WTC11 (cell line): ENCODE measurements at regions not wholly inside any gene's neighbourhood (a gene's known extent, or its start where the extent isn't known, plus 50 kb on each side); places are given as distances from the start of the nearest gene placed in this dataset.

ENCODE experiments used
- ATAC-seq: fragments of 200-7000 bp; cut with Tn5 transposase; 2 replicates; pipeline ENCODE4 v1.10.0; 2021; ENCODE audit warnings: mild to moderate bottlenecking, moderate library complexity
- CTCF ChIA-PET: fragments of 300-600 bp; sonication (Branson Sonifier 250); formaldehyde crosslinking; loops from one replicate; lab custom pipeline; 2021; ENCODE audit warnings: antibody characterized with exemption; lab: Charles Lee
- POLR2A ChIA-PET: fragments of 350-600 bp; sonication (Branson Sonifier 250); formaldehyde crosslinking; loops from one replicate; lab custom pipeline; 2021; ENCODE audit warnings: antibody characterized with exemption; lab: Charles Lee
- DNase-seq: peaks from one replicate; pipeline ENCODE4 v3.0.0; 2021; ENCODE audit warnings: low spot score
- H3K27ac Mint-ChIP-seq: 2 replicates; pipeline ENCODE4 v1.8.0; 2021; ENCODE audit warnings: mixed read lengths
- H3K27me3 Mint-ChIP-seq: 2 replicates; pipeline ENCODE4 v1.8.0; 2021; ENCODE audit warnings: low read depth, mild to moderate bottlenecking, moderate library complexity, mixed read lengths
- H3K36me3 Mint-ChIP-seq: 2 replicates; pipeline ENCODE4 v1.8.0; 2021; ENCODE audit warnings: mixed read lengths
- H3K4me1 Mint-ChIP-seq: 2 replicates; pipeline ENCODE4 v1.8.0; 2022; ENCODE audit warnings: mixed read lengths
- H3K4me3 Mint-ChIP-seq: 2 replicates; pipeline ENCODE4 v1.8.0; 2021; ENCODE audit warnings: mild to moderate bottlenecking, moderate library complexity, mixed read lengths
- H3K9me3 Mint-ChIP-seq: 2 replicates; pipeline ENCODE4 v1.8.0; 2021; ENCODE audit warnings: mixed read lengths
- ATF1 ChIP-seq: sonication (generic); formaldehyde crosslinking; IDR thresholded peaks from 2 replicates; pipeline ENCODE4 v1.8.1; 2023; ENCODE audit warnings: mild to moderate bottlenecking, moderate library complexity, missing genetic modification reagents
- ATF2 ChIP-seq: sonication (generic); formaldehyde crosslinking; IDR thresholded peaks from 2 replicates; pipeline ENCODE4 v1.8.1; 2022; ENCODE audit warnings: low read depth, missing genetic modification reagents, borderline replicate concordance
- CREB1 ChIP-seq: sonication (generic); formaldehyde crosslinking; IDR thresholded peaks from 2 replicates; pipeline ENCODE4 v1.8.0; 2023; ENCODE audit warnings: mild to moderate bottlenecking, missing genetic modification reagents
- CREM ChIP-seq: sonication (generic); formaldehyde crosslinking; IDR thresholded peaks from 2 replicates; pipeline ENCODE4 v1.8.1; 2022; ENCODE audit warnings: mild to moderate bottlenecking, missing genetic modification reagents, moderate library complexity
- CTCF ChIP-seq: fragments of 200-600 bp; IDR thresholded peaks from 2 replicates; pipeline ENCODE4 v1.8.0; 2022; ENCODE audit warnings: antibody characterized with exemption
- E2F1 ChIP-seq: sonication (generic); formaldehyde crosslinking; IDR thresholded peaks from 2 replicates; pipeline ENCODE4 v1.8.0; 2022; ENCODE audit warnings: mild to moderate bottlenecking, missing genetic modification reagents
- E2F4 ChIP-seq: sonication (generic); formaldehyde crosslinking; IDR thresholded peaks from 2 replicates; pipeline ENCODE4 v1.8.1; 2022; ENCODE audit warnings: low read depth, mild to moderate bottlenecking, moderate library complexity, missing genetic modification reagents, borderline replicate concordance
- ELF4 ChIP-seq: sonication (generic); formaldehyde crosslinking; IDR thresholded peaks from 2 replicates; pipeline ENCODE4 v1.8.1; 2022; ENCODE audit warnings: low read depth, mild to moderate bottlenecking, moderate library complexity, missing genetic modification reagents
- ETV6 ChIP-seq: sonication (generic); formaldehyde crosslinking; IDR thresholded peaks from 2 replicates; pipeline ENCODE4 v1.8.1; 2022; ENCODE audit warnings: mild to moderate bottlenecking, missing genetic modification reagents
- FOXP1 ChIP-seq: sonication (generic); formaldehyde crosslinking; IDR thresholded peaks from 2 replicates; pipeline ENCODE4 v1.8.0; 2022; ENCODE audit warnings: missing genetic modification reagents, mild to moderate bottlenecking, moderate library complexity, borderline replicate concordance
- FOXP4 ChIP-seq: sonication (generic); formaldehyde crosslinking; IDR thresholded peaks from 2 replicates; pipeline ENCODE4 v1.8.0; 2022; ENCODE audit warnings: mild to moderate bottlenecking, missing genetic modification reagents
- KAT7 ChIP-seq: sonication (generic); formaldehyde crosslinking; IDR thresholded peaks from 2 replicates; pipeline ENCODE4 v1.8.1; 2023; ENCODE audit warnings: missing genetic modification reagents, mild to moderate bottlenecking, borderline replicate concordance
- MYBL2 ChIP-seq: sonication (generic); formaldehyde crosslinking; IDR thresholded peaks from 2 replicates; pipeline ENCODE4 v1.8.1; 2023; ENCODE audit warnings: mild to moderate bottlenecking, moderate library complexity, missing genetic modification reagents
- NFYB ChIP-seq: sonication (generic); formaldehyde crosslinking; conservative IDR thresholded peaks from 2 replicates; pipeline ENCODE4 v1.8.0; 2022; ENCODE audit warnings: low read depth, missing genetic modification reagents
- NR1H2 ChIP-seq: sonication (generic); formaldehyde crosslinking; IDR thresholded peaks from 2 replicates; pipeline ENCODE4 v1.9.0; 2021; ENCODE audit warnings: mild to moderate bottlenecking, moderate library complexity, missing genetic modification reagents
- PRRX2 ChIP-seq: fragments of 250-450 bp; sonication (Bioruptor Pico); IDR thresholded peaks from 2 replicates; pipeline ENCODE4 v1.8.0; 2021; ENCODE audit warnings: mild to moderate bottlenecking
- TEAD4 ChIP-seq: sonication (generic); formaldehyde crosslinking; IDR thresholded peaks from 2 replicates; pipeline ENCODE4 v1.8.0; 2022; ENCODE audit warnings: mild to moderate bottlenecking, missing genetic modification reagents
- ZMAT4 ChIP-seq: fragments of 250-450 bp; sonication (Bioruptor Pico); IDR thresholded peaks from 2 replicates; pipeline ENCODE4 v1.9.0; 2021; ENCODE audit warnings: mild to moderate bottlenecking
- ZNF121 ChIP-seq: sonication (generic); formaldehyde crosslinking; IDR thresholded peaks from 2 replicates; pipeline ENCODE4 v1.8.0; 2023; ENCODE audit warnings: missing genetic modification reagents
- ZNF263 ChIP-seq: sonication (generic); formaldehyde crosslinking; IDR thresholded peaks from 2 replicates; pipeline ENCODE4 v1.8.1; 2022; ENCODE audit warnings: low read depth, mild to moderate bottlenecking, moderate library complexity, missing genetic modification reagents
- ZNF423 ChIP-seq: fragments of 250-450 bp; sonication (Bioruptor Pico); IDR thresholded peaks from 2 replicates; pipeline ENCODE4 v2.1.2; 2022; ENCODE audit warnings: mild to moderate bottlenecking, moderate library complexity

- Mint-ChIP-seq H3K9me3 (no peaks in the 10 kb centered on the region), H3K27ac (no peak overlapping the region), H3K4me3 (no peak overlapping the region), H3K36me3 (no peaks in the 10 kb centered on the region), H3K4me1 (0 out of 2 replicates have a peak, but pooled peaks cover 3% of the 10 kb centered on the region), H3K27me3 (no peaks in the 10 kb centered on the region)
- ChIA-PET POLR2A (no interaction called here), CTCF (no interaction called here)
- no peak for DNase-seq
- TF ChIP-seq CREM (CRISPR knock-in tag), result no peak
- TF ChIP-seq FOXP1, result no peak
- no peak for TF ChIP-seq MYBL2 (CRISPR knock-in tag)
- TF ChIP-seq FOXP4 (CRISPR knock-in tag), result no peak
- ATAC-seq, result no peak
These were observed 475.2 kb upstream of the UBE2E3 start for GRCh38 chr2:180505203-180505602.

GRCh38 chr2:180497621-180498152 lies 482.7 kb upstream of the UBE2E3 start:
- no peaks in the 10 kb centered on the region for H3K27me3 Mint-ChIP-seq
- no peak overlapping the region for H3K27ac Mint-ChIP-seq
- no peak for TF ChIP-seq CTCF
- TF ChIP-seq, all 79 proteins: peak for 0
- peaks cover 8% of the 10 kb centered on the region for H3K9me3 Mint-ChIP-seq
- ATAC-seq, result no peak
- no peaks in the 10 kb centered on the region for H3K36me3 Mint-ChIP-seq
- H3K4me1 Mint-ChIP-seq, result no peaks in the 10 kb centered on the region
- CTCF ChIA-PET, result no interaction called here
- H3K4me3 Mint-ChIP-seq, result no peak overlapping the region
- POLR2A ChIA-PET, result no interaction called here
- no peak for DNase-seq

- H3K4me1 Mint-ChIP-seq, result no peaks in the 10 kb centered on the region
- ChIA-PET POLR2A (no interaction called here), CTCF (no interaction called here)
- peaks cover 15% of the 10 kb centered on the region for H3K9me3 Mint-ChIP-seq
- no peaks in the 10 kb centered on the region for H3K27me3 Mint-ChIP-seq
- no peak overlapping the region for H3K4me3 Mint-ChIP-seq
- ATAC-seq (no peak), DNase-seq (no peak)
- no peak overlapping the region for H3K27ac Mint-ChIP-seq
- H3K36me3 Mint-ChIP-seq, result no peaks in the 10 kb centered on the region
- no peak for TF ChIP-seq ZMAT4 (CRISPR knock-in tag)
- TF ChIP-seq ATF1 (CRISPR knock-in tag), result no peak
- TF ChIP-seq CREM (CRISPR knock-in tag), result no peak
- TF ChIP-seq FOXP1, result no peak
- TF ChIP-seq E2F1 (CRISPR knock-in tag), result no peak
- TF ChIP-seq KAT7 (CRISPR knock-in tag), result no peak
- no peak for TF ChIP-seq CREB1 (CRISPR knock-in tag)
- TF ChIP-seq CTCF, result no peak
- no peak for TF ChIP-seq ZNF263 (CRISPR knock-in tag)
- TF ChIP-seq ATF2 (CRISPR knock-in tag), result no peak
- no peak for TF ChIP-seq PRRX2 (CRISPR knock-in tag)
- TF ChIP-seq ETV6 (CRISPR knock-in tag), result no peak
- no peak for TF ChIP-seq NFYB (CRISPR knock-in tag)
- no peak for TF ChIP-seq TEAD4 (CRISPR knock-in tag)
- no peak for TF ChIP-seq ELF4 (CRISPR knock-in tag)
- TF ChIP-seq E2F4 (CRISPR knock-in tag), result no peak
- TF ChIP-seq ZNF121 (CRISPR knock-in tag), result no peak
- no peak for TF ChIP-seq ZNF423 (CRISPR knock-in tag)
- TF ChIP-seq NR1H2 (CRISPR knock-in tag), result no peak
These were observed 484.8 kb upstream of the UBE2E3 start for GRCh38 chr2:180495606-180496005.
